HG03095 (cell line): ENCODE measurements at regions not wholly inside any gene's neighbourhood (a gene's known extent, or its start where the extent isn't known, plus 50 kb on each side); places are given as distances from the start of the nearest gene placed in this dataset.

Experiments used
- ATAC-seq: cut with Tn5 transposase; IDR thresholded peaks from one replicate; pipeline ENCODE4 v1.9.1; 2021; ENCODE audit warnings: moderate library complexity; ENCODE audit not compliant: unreplicated experiment

- no peak for ATAC-seq
Observed at GRCh38 chr5:120217001-120217400, 247.1 kb upstream of the PRR16 start.

DNA sequence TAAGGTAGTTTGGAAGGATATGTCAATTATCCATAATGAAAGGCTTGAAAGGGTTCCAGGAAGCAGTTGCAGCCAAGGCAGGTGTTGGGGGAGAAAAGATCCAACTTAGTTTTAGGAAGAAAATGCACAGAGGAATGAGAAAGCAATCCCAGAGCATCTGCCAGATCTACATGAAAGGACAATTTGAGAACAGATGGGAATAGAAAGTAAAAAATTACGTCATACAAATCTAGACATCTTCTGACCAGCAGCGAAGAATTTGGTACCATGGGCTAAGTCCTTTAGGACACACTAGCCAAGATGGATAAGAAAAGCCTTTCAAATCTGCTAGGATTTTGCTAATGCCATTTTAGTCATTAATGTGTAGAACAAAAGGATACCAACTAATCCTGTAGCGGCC, 244.1 kb upstream of the PRR16 start:
- no peak for ATAC-seq

- ATAC-seq, result no peak
Observed at GRCh38 chr5:120225524-120225923, 238.6 kb upstream of the PRR16 start.

DNA sequence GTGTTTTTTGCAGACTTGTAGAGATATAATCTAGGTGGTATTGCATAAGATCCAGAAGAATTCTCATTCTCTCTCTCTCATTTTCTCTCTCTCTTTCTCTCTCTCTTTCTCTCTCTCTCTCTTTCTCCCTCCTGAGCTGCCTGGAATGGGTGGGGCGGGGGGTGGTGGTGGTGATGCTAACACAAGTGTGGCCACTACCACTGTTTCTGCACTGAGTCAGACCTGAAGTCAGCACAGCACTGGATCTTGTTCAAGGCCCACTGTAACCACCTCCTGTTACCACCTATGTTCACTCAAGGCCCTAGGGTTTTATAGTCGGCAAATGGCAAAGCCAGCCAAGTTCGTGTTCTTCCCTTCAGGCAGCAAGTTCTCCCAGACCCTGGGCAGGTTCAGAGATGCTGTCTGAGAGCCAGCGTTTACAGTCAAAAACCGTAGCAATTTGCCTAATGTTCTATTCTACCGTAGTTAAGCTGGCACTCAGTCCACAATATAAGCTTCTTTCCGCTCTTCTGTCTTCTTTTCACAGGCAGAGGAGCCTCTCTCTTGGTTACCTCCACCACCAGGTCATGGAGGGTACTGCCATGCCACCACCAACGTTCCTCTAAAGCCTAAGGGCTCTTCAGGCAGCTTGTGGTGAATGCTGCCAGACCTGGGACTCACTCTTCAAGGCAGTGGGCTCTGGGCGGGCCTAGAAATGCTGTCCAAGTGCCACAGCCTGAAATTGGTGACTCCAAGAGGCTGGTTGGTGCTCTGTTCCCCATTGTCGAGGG, 235.7 kb upstream of the PRR16 start:
- ATAC-seq, result no peak

- no peak for ATAC-seq
Observed at GRCh38 chr5:120229036-120229435, 235.1 kb upstream of the PRR16 start.

- no peak for ATAC-seq
Observed at GRCh38 chr5:120231563-120231962, 232.5 kb upstream of the PRR16 start.

DNA sequence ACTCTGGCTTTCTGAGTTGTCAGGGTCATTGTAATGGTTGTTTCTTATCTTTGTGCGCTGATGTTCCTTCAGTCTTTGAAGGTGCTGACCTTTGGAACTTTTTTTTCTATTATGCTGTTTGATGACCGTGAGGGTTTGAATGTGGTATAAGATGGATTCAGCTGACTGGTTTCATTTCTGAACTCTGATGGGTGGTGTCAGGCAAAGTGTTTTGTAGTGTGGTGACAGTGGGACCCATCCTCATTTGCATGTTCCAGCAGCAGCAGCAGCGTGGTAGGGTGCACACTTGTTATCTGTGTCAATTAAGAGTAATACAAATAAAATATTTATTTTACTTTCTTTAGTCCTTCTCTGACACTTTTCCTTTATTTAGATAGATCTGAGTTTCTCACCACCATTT, 227.7 kb upstream of the PRR16 start:
- ATAC-seq, result no peak

DNA sequence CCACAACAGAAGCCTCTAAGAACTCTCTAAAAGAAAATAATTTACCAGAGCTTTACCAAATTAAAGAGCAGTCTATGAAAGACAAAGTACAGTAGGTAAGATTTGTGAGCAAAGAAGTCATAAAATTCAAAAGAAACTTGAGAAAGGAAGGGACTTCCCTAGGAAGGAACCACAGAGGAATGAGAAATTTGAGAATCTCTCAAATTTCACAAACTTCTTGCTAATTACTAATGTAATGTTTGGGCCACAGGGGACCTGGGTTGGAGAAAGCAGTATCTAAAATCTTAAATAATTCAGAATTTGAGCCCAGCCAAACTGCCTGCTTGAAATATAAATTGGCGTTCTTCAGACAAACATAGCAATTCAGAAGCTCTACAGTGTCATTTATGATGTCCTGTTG, 225.0 kb upstream of the PRR16 start:
- ATAC-seq, result no peak

GRCh38 chr5:120240706-120241105, 223.4 kb upstream of the PRR16 start:
- no peak for ATAC-seq

- ATAC-seq, result no peak
Observed at GRCh38 chr5:120241400-120241799, 222.7 kb upstream of the PRR16 start.

- ATAC-seq, result no peak
Observed at GRCh38 chr5:120251898-120252297, 212.2 kb upstream of the PRR16 start.

GRCh38 chr5:120252839-120253238, 211.3 kb upstream of the PRR16 start:
- ATAC-seq, result no peak

DNA sequence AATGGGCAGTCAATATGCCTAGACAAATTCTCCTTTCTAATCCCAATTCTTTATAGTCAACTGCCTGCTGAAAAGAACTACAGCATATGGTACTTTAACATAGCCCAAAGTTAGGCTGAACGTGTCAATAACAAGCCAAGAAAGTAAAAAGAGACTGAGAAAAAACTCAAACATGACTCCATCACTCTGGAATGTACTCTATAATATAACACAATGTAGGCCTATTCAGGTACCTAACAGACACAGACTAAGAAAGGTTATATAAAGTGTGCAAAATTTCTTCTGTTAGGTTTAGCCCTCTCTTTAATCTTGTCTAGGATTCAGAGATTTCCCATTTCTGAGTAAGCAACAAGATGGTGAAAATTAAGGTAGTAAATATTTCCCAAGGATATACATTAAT, 209.7 kb upstream of the PRR16 start:
- no peak for ATAC-seq

DNA sequence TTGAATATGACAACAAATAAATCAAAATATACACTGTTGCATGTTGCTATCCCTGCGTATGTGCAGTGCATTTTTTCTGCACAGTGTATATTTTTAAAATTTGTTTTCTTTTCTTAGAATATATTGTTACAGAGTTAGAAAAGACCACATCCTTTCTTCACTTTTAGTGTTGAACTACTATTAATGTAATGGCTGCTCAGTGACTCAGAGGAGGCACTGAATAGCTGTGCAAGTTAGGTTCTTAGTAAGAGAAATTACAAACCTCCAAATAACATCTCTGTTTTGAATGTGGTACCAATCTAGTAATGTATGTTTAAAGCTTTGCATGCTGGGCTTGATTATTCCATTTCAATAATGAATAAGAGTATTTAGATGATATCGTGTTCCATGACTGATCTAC, 208.9 kb upstream of the PRR16 start:
- peak; percentile 51 for ATAC-seq

DNA sequence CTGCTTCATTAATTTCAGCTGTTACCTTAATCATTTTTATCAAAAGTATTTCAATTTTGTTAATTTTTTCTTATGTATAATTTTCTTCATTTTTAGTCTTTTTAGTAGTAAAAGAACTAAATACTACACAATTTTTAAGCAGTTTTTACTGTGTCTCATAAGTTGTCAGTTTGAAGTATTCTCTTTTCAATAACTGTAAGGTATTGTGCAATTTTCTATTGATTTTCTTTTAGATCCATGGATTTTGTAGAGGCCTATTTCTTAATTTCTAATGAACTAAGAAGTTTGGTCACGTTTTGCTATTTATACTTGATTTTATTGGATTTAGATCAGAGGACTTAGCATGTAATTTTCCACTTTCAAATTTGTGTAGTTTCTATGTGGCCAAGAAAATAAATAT, 207.7 kb upstream of the PRR16 start:
- no peak for ATAC-seq

DNA sequence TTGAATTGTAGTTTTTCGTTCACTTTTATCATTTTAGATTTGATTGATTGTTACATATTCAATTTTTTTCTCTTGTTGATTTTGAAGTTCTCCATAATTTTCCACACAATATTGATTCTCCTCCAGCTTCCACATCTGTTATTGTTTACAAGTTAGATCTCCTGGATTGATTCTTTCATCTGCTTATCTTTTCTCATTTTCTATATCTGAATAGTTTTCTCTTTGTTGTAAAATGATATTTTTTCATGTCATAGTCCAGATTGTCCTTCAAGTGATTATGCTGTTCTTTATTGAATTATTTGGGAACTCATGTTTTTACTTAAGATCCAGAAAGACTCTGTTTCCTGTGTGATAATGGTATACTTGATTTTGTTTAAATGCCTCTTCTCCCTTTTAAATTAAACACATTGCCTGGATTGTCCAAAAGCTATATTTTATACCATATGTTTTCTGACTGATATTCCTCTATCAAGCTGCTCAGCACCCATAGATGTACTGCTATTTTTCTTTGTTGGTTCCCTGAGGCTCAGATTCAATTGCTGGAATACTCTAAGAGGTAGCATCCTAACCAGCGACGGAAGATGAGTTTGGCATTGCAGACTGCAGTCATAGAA, 206.6 kb upstream of the PRR16 start:
- no peak for ATAC-seq

GRCh38 chr5:120258123-120258522, 206.0 kb upstream of the PRR16 start:
- peak; percentile 75 for ATAC-seq

DNA sequence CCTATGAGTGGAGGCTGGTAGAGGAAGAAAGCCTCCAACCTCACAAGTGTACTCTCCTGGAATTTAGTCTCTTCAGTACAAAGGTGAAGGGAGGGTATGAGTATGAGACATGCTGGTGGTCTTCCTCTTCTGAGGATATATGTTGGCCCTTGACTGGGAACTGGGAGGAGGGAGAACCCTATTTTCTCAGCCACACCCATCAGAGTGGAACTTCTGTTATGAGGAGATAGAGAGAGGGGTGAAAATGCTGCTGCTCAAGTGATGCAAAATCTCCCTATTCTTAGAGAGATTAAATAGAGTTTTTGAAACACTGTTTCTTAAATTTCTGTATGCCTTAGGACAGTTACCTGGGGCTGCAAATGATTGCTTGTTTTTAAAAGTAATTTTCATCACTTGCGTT, 203.4 kb upstream of the PRR16 start:
- no peak for ATAC-seq

DNA sequence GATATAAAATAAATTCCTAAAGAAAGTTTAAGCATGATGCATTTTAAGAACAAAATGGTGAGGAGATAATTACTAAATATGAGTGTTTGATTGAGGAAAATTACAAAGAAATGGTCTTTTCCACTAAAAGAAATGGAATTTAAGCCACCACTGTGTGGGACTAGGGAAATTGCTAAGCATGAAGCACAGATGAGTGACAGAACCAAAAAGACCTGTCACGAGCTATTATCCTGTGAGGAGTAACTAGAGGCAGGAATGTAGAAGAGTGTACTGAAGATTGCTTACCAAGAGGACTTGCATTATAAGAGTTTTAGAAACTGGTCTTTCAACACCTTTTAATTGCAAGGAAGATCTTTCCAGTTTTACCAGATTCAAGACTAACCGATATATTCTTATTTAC, 193.6 kb upstream of the PRR16 start:
- ATAC-seq, result no peak

DNA sequence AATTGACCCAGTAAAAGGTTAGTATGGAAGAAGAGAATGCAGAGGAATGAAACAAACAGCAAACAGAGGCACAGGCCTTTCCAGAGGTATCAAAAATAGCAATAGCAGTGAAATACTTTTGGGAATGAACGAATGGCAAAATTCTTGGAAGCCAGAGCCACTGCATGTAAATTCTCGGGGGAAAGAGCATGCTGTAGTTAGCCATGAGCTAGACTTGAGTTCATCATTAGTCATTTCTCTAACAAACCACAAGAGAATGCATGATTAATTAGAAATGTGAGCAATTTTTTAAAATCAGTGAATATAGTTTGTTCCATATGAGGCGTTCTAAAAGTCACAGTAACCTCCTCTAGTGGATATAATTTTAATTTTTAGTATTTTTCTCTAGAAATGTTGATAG, 170.3 kb upstream of the PRR16 start:
- no peak for ATAC-seq

GRCh38 chr5:120297616-120298015, 166.5 kb upstream of the PRR16 start:
- no peak for ATAC-seq

DNA sequence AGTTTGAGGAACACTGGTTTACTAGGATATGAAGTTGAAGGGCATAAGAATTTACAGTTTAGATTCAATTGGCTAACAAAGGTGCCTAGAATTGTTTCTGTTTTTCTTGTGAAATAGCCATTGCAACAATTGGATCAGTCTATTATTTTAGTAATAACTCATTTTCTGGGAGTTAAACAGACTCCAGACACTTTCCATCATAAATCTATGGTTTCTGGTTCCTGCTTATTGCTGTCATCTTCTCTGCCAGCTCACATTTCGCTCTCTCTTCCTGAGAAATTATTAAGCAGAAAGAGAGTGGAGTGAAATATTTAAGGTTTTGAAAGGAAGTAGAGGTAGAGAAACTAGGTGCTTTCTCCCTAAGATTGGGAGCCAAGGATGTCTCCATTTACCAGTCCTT, 165.1 kb upstream of the PRR16 start:
- no peak for ATAC-seq

DNA sequence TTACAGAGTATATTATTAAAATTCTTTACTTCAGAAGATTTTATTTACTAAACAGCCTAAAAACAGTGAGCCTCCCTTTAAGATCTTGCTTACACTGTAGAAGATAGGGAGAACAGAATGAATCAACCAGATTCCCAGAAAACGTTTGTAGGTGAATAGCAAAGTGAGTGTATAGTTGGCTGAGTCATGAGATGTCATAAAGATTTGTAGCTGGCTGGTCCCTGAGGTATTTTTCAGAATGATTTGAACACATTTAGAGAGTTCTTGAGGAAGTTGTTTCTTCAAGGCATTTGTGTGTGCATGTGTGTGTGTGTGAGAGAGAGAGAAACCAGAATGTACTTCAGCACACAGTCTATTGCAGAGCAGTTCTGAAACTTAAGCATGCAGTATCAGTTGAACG, 159.4 kb upstream of the PRR16 start:
- ATAC-seq, result no peak
